Epithelial cell of proximal tubule (primary cell): ENCODE measurements at regions not wholly inside any gene's neighbourhood (a gene's known extent, or its start where the extent isn't known, plus 50 kb on each side); places are given as distances from the start of the nearest gene placed in this dataset.

ENCODE experiments used
- DNase-seq: peaks from one replicate; pipeline ENCODE4 v3.0.0-alpha.2; 2011; ENCODE audit warnings: low read depth
- H3K4me3 ChIP-seq: 2 replicates; pipeline ENCODE4 v1.5.1; 2011; ENCODE audit warnings: low read depth, mild to moderate bottlenecking, low read length
- TF ChIP-seq, protein P1 (sequence below): conservative IDR thresholded peaks from 2 replicates; pipeline ENCODE4 v1.5.1; 2012; ENCODE audit warnings: low read depth, mild to moderate bottlenecking, low read length

DNA sequence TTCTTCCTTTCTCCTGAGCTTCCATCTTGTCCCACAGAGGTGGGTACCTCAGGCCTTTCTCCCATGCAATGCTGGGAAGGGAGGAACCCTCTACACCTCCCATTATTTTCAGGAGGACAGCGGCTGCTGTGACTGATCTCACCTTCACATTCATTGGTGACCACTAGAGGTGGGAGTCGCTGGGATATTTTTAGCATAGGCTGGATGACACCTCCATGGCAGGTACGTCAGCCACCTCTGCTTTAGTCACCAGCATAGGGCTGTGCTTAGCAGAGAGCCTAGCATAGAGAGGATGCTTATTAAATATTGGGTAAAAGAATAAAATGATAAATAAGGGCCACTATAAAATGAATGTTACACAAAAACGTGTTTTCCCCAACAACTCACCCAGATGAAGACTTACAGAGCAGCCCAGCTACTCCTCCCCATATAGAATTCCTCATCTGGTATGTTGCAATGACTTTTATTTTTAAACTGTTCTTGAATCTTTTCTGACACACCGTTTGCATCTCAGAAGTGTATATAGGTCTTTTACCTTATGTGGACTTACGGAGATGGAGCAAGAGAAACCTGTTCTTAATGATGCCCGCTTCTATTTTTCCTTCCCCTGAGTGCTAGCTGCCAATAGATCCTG is 60.9 kb upstream of the SORBS2 start:
- H3K4me3 ChIP-seq: no peak overlapping the region
- DNase-seq: no peak
- TF ChIP-seq, protein P1, sequence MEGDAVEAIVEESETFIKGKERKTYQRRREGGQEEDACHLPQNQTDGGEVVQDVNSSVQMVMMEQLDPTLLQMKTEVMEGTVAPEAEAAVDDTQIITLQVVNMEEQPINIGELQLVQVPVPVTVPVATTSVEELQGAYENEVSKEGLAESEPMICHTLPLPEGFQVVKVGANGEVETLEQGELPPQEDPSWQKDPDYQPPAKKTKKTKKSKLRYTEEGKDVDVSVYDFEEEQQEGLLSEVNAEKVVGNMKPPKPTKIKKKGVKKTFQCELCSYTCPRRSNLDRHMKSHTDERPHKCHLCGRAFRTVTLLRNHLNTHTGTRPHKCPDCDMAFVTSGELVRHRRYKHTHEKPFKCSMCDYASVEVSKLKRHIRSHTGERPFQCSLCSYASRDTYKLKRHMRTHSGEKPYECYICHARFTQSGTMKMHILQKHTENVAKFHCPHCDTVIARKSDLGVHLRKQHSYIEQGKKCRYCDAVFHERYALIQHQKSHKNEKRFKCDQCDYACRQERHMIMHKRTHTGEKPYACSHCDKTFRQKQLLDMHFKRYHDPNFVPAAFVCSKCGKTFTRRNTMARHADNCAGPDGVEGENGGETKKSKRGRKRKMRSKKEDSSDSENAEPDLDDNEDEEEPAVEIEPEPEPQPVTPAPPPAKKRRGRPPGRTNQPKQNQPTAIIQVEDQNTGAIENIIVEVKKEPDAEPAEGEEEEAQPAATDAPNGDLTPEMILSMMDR: no peak

DNA sequence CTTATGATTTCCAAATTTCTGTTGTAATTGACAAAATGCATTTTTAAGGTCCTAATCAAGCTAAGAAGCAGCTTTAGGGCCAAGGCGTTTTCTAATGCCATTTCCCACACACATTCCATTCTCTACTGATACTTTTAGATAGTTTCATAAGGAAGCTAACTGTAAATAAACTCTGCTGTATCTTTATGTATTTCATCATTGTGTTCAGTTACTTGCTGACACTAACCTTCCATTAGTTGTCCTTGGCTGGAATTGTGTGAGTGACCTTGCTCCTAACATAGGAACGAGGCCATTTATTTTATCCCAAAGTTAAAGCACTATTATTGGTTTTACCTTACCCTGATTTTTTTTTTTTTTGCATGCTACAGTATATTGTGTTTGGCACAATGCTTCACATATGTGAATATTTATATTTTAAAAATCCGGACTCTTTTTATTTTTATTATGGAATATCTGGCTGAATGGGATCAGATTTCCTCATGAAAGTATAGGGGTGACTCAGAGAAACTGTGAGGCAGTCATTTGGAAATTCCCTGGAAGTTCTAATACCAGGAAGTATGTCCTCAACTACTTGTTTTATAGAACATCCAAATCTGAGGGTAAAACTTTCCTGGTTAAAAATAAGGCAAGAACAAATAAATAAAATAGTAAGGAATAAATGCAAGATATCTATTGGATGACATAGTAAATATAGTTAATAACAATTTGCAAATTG is 62.7 kb upstream of the SORBS2 start:
- peak; percentile 35 for DNase-seq
- TF ChIP-seq, protein P1: no peak

DNA sequence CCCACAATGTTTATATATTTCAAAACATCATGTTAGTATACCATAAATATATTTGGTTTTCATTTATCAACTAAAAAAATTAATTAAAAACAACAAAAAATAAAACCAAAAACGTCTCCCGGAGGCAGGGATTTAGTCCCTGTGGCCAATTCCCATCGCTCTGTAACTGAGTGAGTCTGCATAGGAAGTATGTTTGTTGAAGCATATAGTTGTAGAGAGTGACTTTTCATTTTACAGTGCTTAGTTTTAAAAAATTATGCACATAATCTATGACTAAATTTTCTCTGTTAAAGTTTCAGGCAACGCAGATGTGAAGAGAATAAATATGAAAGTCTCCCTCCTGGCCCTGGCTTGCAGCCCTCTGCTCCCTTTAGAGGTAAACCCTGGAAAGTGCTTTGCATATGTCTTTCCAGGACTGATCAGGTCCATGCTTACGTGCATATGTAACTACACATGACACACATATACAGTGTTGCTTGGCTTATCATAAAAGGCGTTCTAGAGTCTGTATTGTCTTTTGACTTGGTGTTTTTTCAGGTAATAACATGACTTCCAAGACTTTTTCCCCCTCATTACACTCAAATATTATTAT is 63.4 kb upstream of the SORBS2 start:
- no peak overlapping the region for H3K4me3 ChIP-seq
- DNase-seq: no peak
- TF ChIP-seq, protein P1: no peak

More for the DNA sequence above, 62.7 kb upstream of the SORBS2 start:
- H3K4me3 ChIP-seq: no peak overlapping the region

DNA sequence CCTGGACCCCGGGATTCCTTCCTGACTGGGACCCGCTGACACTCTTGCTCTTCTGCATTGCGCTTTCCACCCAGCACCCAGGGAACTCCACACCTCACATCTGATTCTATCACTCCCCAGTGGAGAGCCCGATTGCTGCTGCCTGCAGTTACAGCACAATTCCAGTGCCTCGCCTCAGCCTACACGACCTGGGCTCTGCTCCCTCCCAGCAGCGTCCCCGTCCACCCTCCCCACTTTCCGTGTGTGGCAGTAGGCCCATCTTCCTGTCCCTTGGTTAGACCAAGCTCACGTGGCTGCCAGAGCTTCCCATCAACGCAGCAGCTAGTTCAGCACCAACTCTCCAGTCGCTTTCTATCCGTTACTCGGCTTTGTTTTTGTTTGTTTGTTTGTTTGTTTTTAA is 66.6 kb upstream of the SORBS2 start:
- no peak for DNase-seq
- TF ChIP-seq, protein P1: no peak
- no peak overlapping the region for H3K4me3 ChIP-seq

DNA sequence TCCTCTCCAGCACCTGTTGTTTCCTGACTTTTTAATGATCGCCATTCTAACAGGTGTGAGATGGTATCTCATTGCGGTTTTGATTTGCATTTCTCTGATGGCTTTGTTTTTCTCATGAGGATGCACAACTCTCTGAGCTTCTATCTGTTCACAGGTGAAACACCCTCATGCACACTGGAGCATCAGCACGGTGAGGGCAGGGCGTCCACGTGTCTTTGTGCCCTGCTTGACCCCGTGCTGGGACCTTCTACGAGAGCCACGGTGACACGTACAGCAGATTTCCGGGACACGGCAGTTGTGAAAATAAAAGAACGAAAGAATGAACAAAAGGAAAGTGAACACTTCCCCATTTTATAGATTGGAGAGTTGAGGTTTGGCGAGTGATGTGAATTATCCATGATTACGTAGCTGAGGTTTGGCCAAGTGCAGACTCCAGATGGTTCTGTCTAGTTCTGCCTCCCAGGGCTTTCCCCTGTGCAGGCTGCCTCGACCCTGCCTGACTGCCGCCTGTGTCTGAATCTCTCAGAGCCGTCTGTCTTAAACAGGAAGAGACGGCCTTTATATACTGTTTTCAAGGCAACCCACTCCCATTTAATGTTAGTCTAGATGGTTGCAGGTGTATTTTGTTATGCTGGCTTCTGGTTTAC is 67.8 kb upstream of the SORBS2 start:
- no peak overlapping the region for H3K4me3 ChIP-seq
- TF ChIP-seq, protein P1: no peak
- no peak for DNase-seq

DNA sequence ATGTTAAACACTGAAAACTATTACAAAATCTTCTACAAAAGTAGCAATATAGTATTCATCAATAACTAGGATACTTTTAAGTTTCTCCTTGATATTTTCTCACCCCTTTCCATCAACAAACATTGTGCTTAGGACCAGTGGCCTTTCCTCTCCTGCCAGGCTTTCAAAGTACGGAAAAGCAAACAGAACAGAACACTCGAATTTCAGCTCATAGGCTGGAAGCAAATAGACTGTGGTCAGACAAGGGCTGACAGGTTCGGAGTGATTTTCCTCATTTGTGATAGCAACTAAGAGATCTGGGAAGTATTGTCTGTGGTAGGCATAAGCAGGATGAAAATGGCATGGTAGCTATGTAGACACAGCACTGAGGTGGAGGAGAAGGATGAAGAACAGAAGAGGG is 68.6 kb upstream of the SORBS2 start:
- TF ChIP-seq, protein P1: no peak
- no peak overlapping the region for H3K4me3 ChIP-seq
- DNase-seq: no peak
